Loucy (cell line): ENCODE measurements at regions not wholly inside any gene's neighbourhood (a gene's known extent, or its start where the extent isn't known, plus 50 kb on each side); places are given as distances from the start of the nearest gene placed in this dataset.

Source experiments
- CTCF ChIP-seq: fragments of 200-600 bp; sonication (generic); conservative IDR thresholded peaks from 2 replicates; pipeline ENCODE4 v1.5.1; 2014; ENCODE audit warnings: mild to moderate bottlenecking, antibody characterized with exemption, low read length
- EZH2phosphoT487 ChIP-seq: fragments of 200-600 bp; IDR thresholded peaks from 2 replicates; pipeline ENCODE4 v1.6.1; 2018; ENCODE audit warnings: antibody characterized with exemption, mild to moderate bottlenecking, moderate library complexity, borderline replicate concordance

- TF ChIP-seq CTCF (no peak), EZH2phosphoT487 (no peak)
Observed at GRCh38 chr2:225742487-225742886, 343.0 kb downstream of the NYAP2 start.
